ENCODE measurements at regions not wholly inside any gene's neighbourhood (a gene's known extent, or its start where the extent isn't known, plus 50 kb on each side); places are given as distances from the start of the nearest gene placed in this dataset.

- TF ChIP-seq EP300 (IDR thresholded peaks at IDR 0.05), result no peak
- TF ChIP-seq CTCF (IDR thresholded peaks at IDR 0.05), result no peak
- no peak for TF ChIP-seq POLR2A (IDR thresholded peaks at IDR 0.05)
Observed at GRCh38 chr22:49009359-49010063, 818.2 kb downstream of the BRD1 start.

Measured in tibial nerve (tissue), 4 donors.